Endothelial cell of umbilical vein (primary cell): ENCODE measurements at regions not wholly inside any gene's neighbourhood (a gene's known extent, or its start where the extent isn't known, plus 50 kb on each side); places are given as distances from the start of the nearest gene placed in this dataset.
A peak's percentile ranks its signal among the peaks of the same experiment; 100 is the strongest.

Experiments used
- BruUV-seq: library from RNA; stranded (reverse); fragments of 400-500 nt; replicated peaks from 2 replicates; lab custom pipeline; 2021; lab: Mats Ljungman, UMichigan
- CTCF ChIA-PET: fragments of 300-600, 350-600 bp; sonication (Branson Sonifier 250); formaldehyde crosslinking; loops from one replicate; lab custom pipeline; 2021; ENCODE audit warnings: antibody characterized with exemption, inconsistent platforms; lab: Charles Lee
- POLR2A ChIA-PET: fragments of 300-600, 350-600 bp; sonication (Branson Sonifier 250); formaldehyde crosslinking; loops from one replicate; lab custom pipeline; 2021; ENCODE audit warnings: antibody characterized with exemption, inconsistent platforms; lab: Charles Lee
- DNase-seq: peaks from one replicate; pipeline ENCODE4 v3.0.0-alpha.2; 2011; ENCODE audit warnings: low read depth, low spot score
- FAIRE-seq: peaks from 2 replicates; lab custom pipeline; 2011; peaks lifted over from hg19 to GRCh38; lab: Jason Lieb, UNC
- H2AFZ ChIP-seq: 2 replicates; pipeline ENCODE4 v1.6.0; 2012; ENCODE audit warnings: low read depth, low read length, control low read depth, inconsistent platforms
- H3K27ac ChIP-seq: 2 replicates; pipeline ENCODE4 v1.5.1; 2011; ENCODE audit warnings: low read depth, mild to moderate bottlenecking, control low read depth, low read length, moderate library complexity; ENCODE audit not compliant: insufficient read depth
- H3K27me3 ChIP-seq, 2 experiments: 2 replicates each; pipeline versions ENCODE4 v1.6.0 to v1.6.1; 2011; ENCODE audit warnings: low read length in 2 of 2, mixed read lengths in 1 of 2; ENCODE audit not compliant: control insufficient read depth in 2 of 2, insufficient read depth in 2 of 2
- H3K36me3 ChIP-seq, 2 experiments: 2 replicates in 1 of 2; 3 replicates in 1 of 2; pipeline ENCODE4 v1.5.1; 2011; ENCODE audit warnings: low read length in 2 of 2, mild to moderate bottlenecking in 1 of 2, moderate library complexity in 1 of 2; ENCODE audit not compliant: control insufficient read depth in 2 of 2, insufficient read depth in 2 of 2; ENCODE audit errors: extremely low read depth in 1 of 2
- H3K4me1 ChIP-seq: 3 replicates; pipeline ENCODE4 v1.5.1; 2011; ENCODE audit warnings: mild to moderate bottlenecking, low read length; ENCODE audit not compliant: control insufficient read depth, insufficient read depth; ENCODE audit errors: extremely low read depth
- H3K4me2 ChIP-seq: 2 replicates; pipeline ENCODE4 v1.6.1; 2011; ENCODE audit warnings: low read length, control low read depth, mixed read lengths; ENCODE audit not compliant: insufficient read depth
- H3K4me3 ChIP-seq, 3 experiments: fragments of 200-600 bp in 1 of 3; sonication (generic), shearing (Covaris generic) in 1 of 3; replicated peaks in 1 of 3; 2 replicates each; pipeline ENCODE4 v1.5.1; 2011 to 2016; ENCODE audit warnings: control low read depth in 3 of 3, low read length in 3 of 3, mild to moderate bottlenecking in 2 of 3, inconsistent platforms in 1 of 3, low read depth in 1 of 3, moderate library complexity in 1 of 3; ENCODE audit not compliant: insufficient read depth in 1 of 3
- H3K79me2 ChIP-seq: 2 replicates; pipeline ENCODE4 v1.6.0; 2012; ENCODE audit warnings: low read length, inconsistent platforms; ENCODE audit not compliant: control insufficient read depth, insufficient read depth
- H3K9ac ChIP-seq: replicated peaks from 2 replicates; pipeline ENCODE3; 2011; ENCODE audit warnings: low read length, control low read depth; ENCODE audit not compliant: insufficient read depth; ENCODE audit errors: extremely low read depth
- H3K9me1 ChIP-seq: replicated peaks from 3 replicates; pipeline ENCODE4 v1.6.0; 2011; ENCODE audit warnings: mild to moderate bottlenecking, low read length; ENCODE audit not compliant: control insufficient read depth, insufficient read depth; ENCODE audit errors: extremely low read depth
- H3K9me3 ChIP-seq: replicated peaks from 2 replicates; pipeline ENCODE4 v1.5.1; 2012; ENCODE audit warnings: low read length, inconsistent platforms; ENCODE audit not compliant: control insufficient read depth, insufficient read depth
- H4K20me1 ChIP-seq: replicated peaks from 2 replicates; pipeline ENCODE3; 2011; ENCODE audit warnings: mild to moderate bottlenecking, low read length; ENCODE audit not compliant: control insufficient read depth, insufficient read depth; ENCODE audit errors: extremely low read depth
- CTCF ChIP-seq, 2 donors: IDR thresholded peaks; 1 replicate in 1 of 2; 2 replicates in 1 of 2; pipeline ENCODE4 v1.5.1; 2011; ENCODE audit warnings: low read length in 2 of 2, mild to moderate bottlenecking in 2 of 2, moderate library complexity in 2 of 2, control low read depth in 1 of 2, inconsistent platforms in 1 of 2, low read depth in 1 of 2; ENCODE audit not compliant: insufficient read depth in 1 of 2; ENCODE audit errors: extremely low read depth in 1 of 2
- EZH2 ChIP-seq: IDR thresholded peaks from 2 replicates; pipeline ENCODE4 v1.6.1; 2012; ENCODE audit warnings: borderline replicate concordance, low read depth, mild to moderate bottlenecking, moderate library complexity, low read length, inconsistent platforms; ENCODE audit not compliant: severe bottlenecking
- FOS ChIP-seq: IDR thresholded peaks from 2 replicates; pipeline ENCODE4 v1.6.1; 2011; ENCODE audit warnings: mild to moderate bottlenecking, low read length, moderate library complexity, borderline replicate concordance; ENCODE audit not compliant: insufficient read depth
- GATA2 ChIP-seq: IDR thresholded peaks from 2 replicates; pipeline ENCODE4 v1.7.0; 2011; ENCODE audit warnings: low read depth, mild to moderate bottlenecking, moderate library complexity, mixed read lengths, low read length; ENCODE audit not compliant: insufficient read length, insufficient read depth
- JUN ChIP-seq: IDR thresholded peaks from 2 replicates; pipeline ENCODE4 v1.6.1; 2011; ENCODE audit warnings: borderline replicate concordance, low read depth; ENCODE audit not compliant: insufficient read length, insufficient read depth
- MAX ChIP-seq: IDR thresholded peaks from 2 replicates; pipeline ENCODE4 v1.6.1; 2011; ENCODE audit not compliant: insufficient read depth, insufficient read length
- MYC ChIP-seq: IDR thresholded peaks from one replicate; pipeline ENCODE4 v1.6.1; 2011; ENCODE audit warnings: mild to moderate bottlenecking, low read depth, low read length
- POLR2A ChIP-seq: IDR thresholded peaks from 2 replicates; pipeline ENCODE4 v1.6.1; 2012; ENCODE audit warnings: low read depth, mild to moderate bottlenecking, control low read depth, low read length
- POLR2AphosphoS5 ChIP-seq: IDR thresholded peaks from 2 replicates; pipeline ENCODE4 v1.6.1; 2012; ENCODE audit warnings: low read depth, mild to moderate bottlenecking, control low read depth, low read length, moderate library complexity; ENCODE audit not compliant: insufficient read depth
- dilution Hi-C: fragments of 300-500 bp; cut with MboI; formaldehyde crosslinking; loops from one replicate; pipeline ENCODE4 v1.15.0; 2019; ENCODE audit warnings: low sequenced_read_pairs; ENCODE audit not compliant: extremely low pct_ligation_motif_present
- intact Hi-C: fragments of 100-400 bp; cut with micrococcal nuclease; formaldehyde crosslinking; loops from one replicate; pipeline ENCODE4 v1.10.0; 2022

- Histone ChIP-seq H3K79me2 (no peaks in the 10 kb centered on the region), H3K36me3 (no peaks in the 10 kb centered on the region), H3K4me1 (peaks cover 39% of the 10 kb centered on the region), H3K27ac (no peak overlapping the region), H2AFZ (peak overlapping the region; percentile 23), H3K9me3 (no peaks in the 10 kb centered on the region), H3K27me3 (no peaks in the 10 kb centered on the region), H3K9ac (no peak overlapping the region), H3K4me3 (no peak overlapping the region), H3K4me2 (no peak overlapping the region), H4K20me1 (no peaks in the 10 kb centered on the region), H3K9me1 (no peaks in the 10 kb centered on the region)
- intact Hi-C loops, result loop anchor here (2.0 to 5.0 kb wide), 3 partner anchors 19 to 105 kb away; no protein-coding TSS in a partner anchor
- POLR2A ChIA-PET, result no interaction called here
- no TSS peak for BruUV-seq
- no peak for TF ChIP-seq GATA2
- no peak for TF ChIP-seq FOS
- TF ChIP-seq MAX, result no peak
- TF ChIP-seq POLR2A, result no peak
- no peak for TF ChIP-seq JUN
- TF ChIP-seq POLR2AphosphoS5, result no peak
- TF ChIP-seq EZH2, result no peak
- no peak for TF ChIP-seq MYC
- no peak for TF ChIP-seq CTCF (IDR thresholded peaks at IDR 0.05; ENCODE audit: extremely low read depth in 1 of 2, insufficient read depth in 1 of 2, low read depth in 1 of 2, low read length in 2 of 2)
- DNase-seq, result no peak
- CTCF ChIA-PET, result interaction anchor here (1.1 to 2.8 kb wide), 10 partner anchors 58 to 140 kb away, joined by 3 to 12 read pairs (median 8); no protein-coding TSS in a partner anchor
- no peak for FAIRE-seq
- dilution Hi-C loops, result no loop called here
These were observed 109.4 kb downstream of the ARF6 start for GRCh38 chr14:50001999-50002925.
